ENCODE measurements at regions not wholly inside any gene's neighbourhood (a gene's known extent, or its start where the extent isn't known, plus 50 kb on each side); places are given as distances from the start of the nearest gene placed in this dataset.

DNA sequence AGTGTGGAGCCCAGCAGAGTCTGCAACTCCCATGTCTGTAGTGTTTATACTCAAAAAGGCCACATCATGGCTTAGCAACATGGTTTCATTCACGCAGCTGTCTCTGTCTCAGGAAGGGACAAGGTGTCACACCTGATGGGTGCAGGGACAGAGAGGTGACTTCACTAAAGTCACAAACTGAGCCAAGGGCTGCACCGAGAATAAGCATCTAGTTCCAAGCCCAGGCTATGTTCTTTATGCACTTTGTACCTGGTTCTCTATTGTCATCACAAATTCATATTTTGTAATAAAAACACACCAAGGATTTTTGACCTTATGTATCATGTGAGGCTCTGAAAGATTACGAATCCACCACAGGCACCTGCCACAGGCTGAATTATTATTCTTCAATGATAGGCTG, 64.9 kb upstream of the STK32A start:
- ATAC-seq (no peak), DNase-seq (no peak)
- TF ChIP-seq, protein P1, sequence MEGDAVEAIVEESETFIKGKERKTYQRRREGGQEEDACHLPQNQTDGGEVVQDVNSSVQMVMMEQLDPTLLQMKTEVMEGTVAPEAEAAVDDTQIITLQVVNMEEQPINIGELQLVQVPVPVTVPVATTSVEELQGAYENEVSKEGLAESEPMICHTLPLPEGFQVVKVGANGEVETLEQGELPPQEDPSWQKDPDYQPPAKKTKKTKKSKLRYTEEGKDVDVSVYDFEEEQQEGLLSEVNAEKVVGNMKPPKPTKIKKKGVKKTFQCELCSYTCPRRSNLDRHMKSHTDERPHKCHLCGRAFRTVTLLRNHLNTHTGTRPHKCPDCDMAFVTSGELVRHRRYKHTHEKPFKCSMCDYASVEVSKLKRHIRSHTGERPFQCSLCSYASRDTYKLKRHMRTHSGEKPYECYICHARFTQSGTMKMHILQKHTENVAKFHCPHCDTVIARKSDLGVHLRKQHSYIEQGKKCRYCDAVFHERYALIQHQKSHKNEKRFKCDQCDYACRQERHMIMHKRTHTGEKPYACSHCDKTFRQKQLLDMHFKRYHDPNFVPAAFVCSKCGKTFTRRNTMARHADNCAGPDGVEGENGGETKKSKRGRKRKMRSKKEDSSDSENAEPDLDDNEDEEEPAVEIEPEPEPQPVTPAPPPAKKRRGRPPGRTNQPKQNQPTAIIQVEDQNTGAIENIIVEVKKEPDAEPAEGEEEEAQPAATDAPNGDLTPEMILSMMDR (IDR thresholded peaks at IDR 0.05): no peak
- Mint-ChIP-seq H3K9me3 (no peaks in the 10 kb centered on the region), H3K4me1 (ENCODE audit: low read depth) (no peaks in the 10 kb centered on the region), H3K36me3 (ENCODE audit: low read depth) (no peaks in the 10 kb centered on the region), H3K4me3 (no peak overlapping the region), H3K27ac (no peak overlapping the region), H3K27me3 (no peaks in the 10 kb centered on the region)
- ChIA-PET CTCF (interaction anchor here (1.1 kb wide), 1 partner anchor 19 kb away, joined by 4 read pairs; no protein-coding TSS in a partner anchor), POLR2A (no interaction called here)
- intact Hi-C loops (cut with micrococcal nuclease): no loop called here

- intact Hi-C loops (cut with micrococcal nuclease): no loop called here
- ATAC-seq (no peak), DNase-seq (no peak)
- no peaks in the 10 kb centered on the region for H3K27me3 Mint-ChIP-seq
- H3K9me3 Mint-ChIP-seq: no peaks in the 10 kb centered on the region
- no peaks in the 10 kb centered on the region for H3K4me1 Mint-ChIP-seq (ENCODE audit: low read depth)
- no peaks in the 10 kb centered on the region for H3K36me3 Mint-ChIP-seq (ENCODE audit: low read depth)
- H3K4me3 Mint-ChIP-seq: no peak overlapping the region
- no peak overlapping the region for H3K27ac Mint-ChIP-seq
- CTCF ChIA-PET: no interaction called here
- POLR2A ChIA-PET: no interaction called here
- TF ChIP-seq, protein P1 (IDR thresholded peaks at IDR 0.05): no peak
Observed at GRCh38 chr5:147170603-147171002, 64.2 kb upstream of the STK32A start.

- Mint-ChIP-seq H3K4me1 (ENCODE audit: low read depth) (no peaks in the 10 kb centered on the region), H3K36me3 (ENCODE audit: low read depth) (no peaks in the 10 kb centered on the region), H3K9me3 (no peaks in the 10 kb centered on the region), H3K4me3 (no peak overlapping the region), H3K27ac (no peak overlapping the region), H3K27me3 (peaks cover 3% of the 10 kb centered on the region)
- CTCF ChIA-PET: no interaction called here
- intact Hi-C loops (cut with micrococcal nuclease): no loop called here
- POLR2A ChIA-PET: no interaction called here
- DNase-seq: no peak
- ATAC-seq: no peak
- TF ChIP-seq, protein P1 (IDR thresholded peaks at IDR 0.05): no peak
Observed at GRCh38 chr5:147174671-147175265, 60.1 kb upstream of the STK32A start.

DNA sequence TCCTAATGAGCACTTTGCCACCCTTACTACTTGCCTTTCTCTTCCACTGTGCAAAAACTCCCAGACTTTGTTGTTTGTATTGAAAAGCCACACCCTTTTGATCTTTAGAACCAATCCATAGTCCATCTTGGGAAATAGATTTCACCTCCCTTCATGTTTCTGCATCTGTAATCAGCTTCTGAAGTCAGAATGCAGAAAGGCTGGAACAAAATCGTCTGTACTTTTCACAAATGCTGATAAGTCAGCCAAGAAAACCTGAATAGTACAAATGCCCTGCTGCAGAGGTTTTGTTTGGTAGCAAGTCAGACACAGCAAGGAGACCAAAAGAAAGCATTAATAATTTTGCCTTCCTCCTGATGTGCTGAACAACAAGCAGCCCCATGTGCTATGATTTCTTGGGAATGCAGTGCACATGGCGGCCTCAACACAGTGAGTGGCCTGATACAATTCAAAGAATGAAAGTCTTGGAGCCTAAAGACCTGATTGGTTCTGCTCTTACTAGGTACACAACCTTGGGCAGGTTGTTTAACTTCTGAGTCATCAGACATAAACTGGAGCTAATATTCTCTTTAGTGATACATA, 59.2 kb upstream of the STK32A start:
- ChIA-PET CTCF (interaction anchor here (1.0 to 2.4 kb wide), 3 partner anchors 13 to 210 kb away, joined by 3 to 9 read pairs (median 4); no protein-coding TSS in a partner anchor), POLR2A (no interaction called here)
- no peak for DNase-seq
- H3K9me3 Mint-ChIP-seq: no peaks in the 10 kb centered on the region
- peaks cover 3% of the 10 kb centered on the region for H3K27me3 Mint-ChIP-seq
- TF ChIP-seq, protein P1 (IDR thresholded peaks at IDR 0.05): no peak
- intact Hi-C loops (cut with micrococcal nuclease): no loop called here
- H3K27ac Mint-ChIP-seq: no peak overlapping the region
- ATAC-seq: no peak
- H3K4me3 Mint-ChIP-seq: no peak overlapping the region
- H3K36me3 Mint-ChIP-seq (ENCODE audit: low read depth): no peaks in the 10 kb centered on the region
- H3K4me1 Mint-ChIP-seq (ENCODE audit: low read depth): no peaks in the 10 kb centered on the region

DNA sequence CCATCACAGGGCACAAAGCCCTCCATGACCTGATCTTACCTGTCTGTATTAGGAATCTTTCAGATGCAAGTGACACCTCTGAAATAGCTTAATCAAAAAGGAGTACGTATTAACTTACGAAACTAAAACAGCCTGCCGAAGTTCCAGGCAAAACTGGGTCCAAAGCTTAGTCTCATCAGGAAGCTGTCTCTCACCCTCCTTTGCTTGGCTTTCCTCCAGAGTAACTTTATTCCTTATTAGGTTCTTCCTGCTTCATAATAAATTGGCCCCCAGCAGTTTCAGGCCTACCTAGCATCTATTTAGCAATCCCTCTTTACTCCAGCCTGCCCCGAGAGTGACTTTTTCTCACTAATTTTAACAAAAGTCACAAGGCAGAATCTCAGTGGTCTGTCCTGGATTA, 58.4 kb upstream of the STK32A start:
- Mint-ChIP-seq H3K27me3 (peaks cover 3% of the 10 kb centered on the region), H3K4me3 (no peak overlapping the region), H3K36me3 (ENCODE audit: low read depth) (no peaks in the 10 kb centered on the region), H3K4me1 (ENCODE audit: low read depth) (no peaks in the 10 kb centered on the region), H3K9me3 (no peaks in the 10 kb centered on the region), H3K27ac (no peak overlapping the region)
- no peak for ATAC-seq
- intact Hi-C loops (cut with micrococcal nuclease): no loop called here
- no peak for DNase-seq
- POLR2A ChIA-PET: no interaction called here
- CTCF ChIA-PET: interaction anchor here (1.0 to 2.4 kb wide), 3 partner anchors 12 to 211 kb away, joined by 3 to 9 read pairs (median 4); no protein-coding TSS in a partner anchor
- TF ChIP-seq, protein P1 (IDR thresholded peaks at IDR 0.05): no peak
